DOHH2 (cell line): ENCODE measurements at regions not wholly inside any gene's neighbourhood (a gene's known extent, or its start where the extent isn't known, plus 50 kb on each side); places are given as distances from the start of the nearest gene placed in this dataset.

Experiments
- CTCF ChIP-seq: fragments of 200-600 bp; sonication (generic); IDR thresholded peaks from one replicate; pipeline ENCODE4 v1.5.1; 2014; ENCODE audit warnings: antibody characterized with exemption, mild to moderate bottlenecking, low read depth, low read length; ENCODE audit not compliant: poor library complexity, severe bottlenecking
- EZH2phosphoT487 ChIP-seq: fragments of 200-600 bp; sonication (generic); IDR thresholded peaks from 2 replicates; pipeline ENCODE4 v1.6.1; 2017; ENCODE audit warnings: borderline replicate concordance, mild to moderate bottlenecking, antibody characterized with exemption, low read length, moderate library complexity, mixed read lengths

- TF ChIP-seq CTCF (no peak), EZH2phosphoT487 (no peak)
Observed at GRCh38 chr2:144963031-144963430, 443.1 kb upstream of the ZEB2 start.
